A673 (cell line): ENCODE measurements at regions not wholly inside any gene's neighbourhood (a gene's known extent, or its start where the extent isn't known, plus 50 kb on each side); places are given as distances from the start of the nearest gene placed in this dataset.
A peak's percentile ranks its signal among the peaks of the same experiment; 100 is the strongest.

Experiments
- BruUV-seq: library from RNA; stranded (reverse); fragments of 400-500 nt; replicated peaks from 2 replicates; lab custom pipeline; 2021; lab: Mats Ljungman, UMichigan
- CTCF ChIA-PET: fragments of 300-600 bp; sonication (Branson Sonifier 250); formaldehyde crosslinking; loops from one replicate; lab custom pipeline; 2022; ENCODE audit warnings: antibody characterized with exemption; lab: Charles Lee
- POLR2A ChIA-PET: fragments of 300-600 bp; sonication (Branson Sonifier 250); formaldehyde crosslinking; loops from one replicate; lab custom pipeline; 2022; ENCODE audit warnings: antibody characterized with exemption; ENCODE audit not compliant: low non-redundant PET; lab: Charles Lee
- DNase-seq: peaks from one replicate; pipeline ENCODE4 v3.0.0-alpha.2; 2015; ENCODE audit warnings: low spot score
- H3K27ac ChIP-seq: fragments of 200-600 bp; sonication (generic); 2 replicates; pipeline ENCODE4 v1.5.1; 2016; ENCODE audit warnings: mixed run types, low read depth, mild to moderate bottlenecking, mixed read lengths, antibody characterized with exemption, low read length; ENCODE audit not compliant: poor library complexity, severe bottlenecking
- H3K27me3 ChIP-seq: fragments of 200-600 bp; sonication (generic); replicated peaks from 2 replicates; pipeline ENCODE4 v1.6.1; 2017; ENCODE audit warnings: mixed run types, low read depth, mild to moderate bottlenecking, mixed read lengths, antibody characterized with exemption, low read length; ENCODE audit not compliant: insufficient read depth, poor library complexity
- H3K36me3 ChIP-seq: fragments of 200-600 bp; sonication (generic); 2 replicates; pipeline ENCODE4 v1.6.1; 2016; ENCODE audit warnings: mixed run types, mild to moderate bottlenecking, mixed read lengths, antibody characterized with exemption, low read length; ENCODE audit not compliant: insufficient read depth, poor library complexity, severe bottlenecking
- H3K4me1 ChIP-seq: fragments of 200-600 bp; sonication (generic); 2 replicates; pipeline ENCODE4 v1.6.1; 2017; ENCODE audit warnings: mixed run types, mild to moderate bottlenecking, mixed read lengths, antibody characterized with exemption, low read length; ENCODE audit not compliant: insufficient read depth, poor library complexity, severe bottlenecking
- H3K4me3 ChIP-seq: fragments of 200-600 bp; sonication (generic); 2 replicates; pipeline ENCODE4 v1.5.1; 2016; ENCODE audit warnings: low read depth, mixed run types, mild to moderate bottlenecking, mixed read lengths, low read length; ENCODE audit not compliant: poor library complexity, severe bottlenecking
- H3K9me3 ChIP-seq: fragments of 200-600 bp; sonication (generic); 2 replicates; pipeline ENCODE4 v1.6.1; 2016; ENCODE audit warnings: mixed run types, low read depth, mild to moderate bottlenecking, mixed read lengths, antibody characterized with exemption, low read length; ENCODE audit not compliant: poor library complexity, severe bottlenecking
- CTCF ChIP-seq: fragments of 300-800, 200-600 bp; sonication (generic); conservative IDR thresholded peaks from 2 replicates; pipeline ENCODE4 v1.5.1; 2017; ENCODE audit warnings: low read depth, mild to moderate bottlenecking, antibody characterized with exemption, low read length, moderate library complexity, mixed read lengths
- EZH2 ChIP-seq: fragments of 200-600 bp; sonication (generic); IDR thresholded peaks from 2 replicates; pipeline ENCODE4 v1.6.1; 2017; ENCODE audit warnings: borderline replicate concordance, low read depth, mild to moderate bottlenecking, mixed read lengths, antibody characterized with exemption, low read length; ENCODE audit not compliant: poor library complexity, severe bottlenecking
- intact Hi-C: fragments of 100-400 bp; cut with micrococcal nuclease; formaldehyde crosslinking; loops from one replicate; pipeline ENCODE4 v1.10.0; 2022; ENCODE audit not compliant: unreplicated experiment

- H3K9me3 ChIP-seq: no peaks in the 10 kb centered on the region
- POLR2A ChIA-PET: interaction anchor here (0.7 kb wide), 1 partner anchor 340 kb away, joined by 3 read pairs; no protein-coding TSS in a partner anchor
- no peaks in the 10 kb centered on the region for H3K36me3 ChIP-seq
- DNase-seq: no peak
- no peak overlapping the region for H3K4me3 ChIP-seq
- CTCF ChIA-PET: interaction anchor here (0.6 to 1.5 kb wide), 4 partner anchors 98 to 481 kb away, joined by 3 to 7 read pairs (median 5); no protein-coding TSS in a partner anchor
- H3K4me1 ChIP-seq: peaks cover 4% of the 10 kb centered on the region
- no peak overlapping the region for H3K27ac ChIP-seq
- H3K27me3 ChIP-seq: no peaks in the 10 kb centered on the region
- intact Hi-C loops: loop anchor here (5.0 to 10.0 kb wide), 2 partner anchors 98 to 465 kb away; partner anchors contain the start of gene NOL4
- no peak for TF ChIP-seq CTCF
- no peak for TF ChIP-seq EZH2
- no TSS peak for BruUV-seq
These were observed 95.6 kb upstream of the NOL4 start for GRCh38 chr18:34320267-34320666.

DNA sequence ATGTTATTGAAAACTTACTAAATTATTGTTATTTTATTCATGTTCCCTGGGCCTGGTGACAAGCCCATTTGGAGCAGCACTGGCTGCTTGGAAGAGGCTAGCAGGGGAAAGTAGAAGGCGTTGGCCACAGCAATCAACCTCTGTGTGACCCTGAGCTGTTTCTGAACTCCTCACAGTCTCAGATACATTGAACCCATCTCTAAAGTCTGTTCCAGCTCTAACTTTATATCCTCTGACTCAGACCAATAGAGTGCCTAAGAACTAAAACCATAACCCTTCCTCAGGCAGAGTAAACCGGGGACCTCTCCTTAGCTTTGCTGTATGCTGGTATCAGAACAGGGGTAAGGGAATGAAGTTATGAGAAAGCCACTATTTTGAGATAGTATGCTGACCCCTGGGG is 96.4 kb upstream of the NOL4 start:
- peaks cover 4% of the 10 kb centered on the region for H3K4me1 ChIP-seq
- no peak overlapping the region for H3K27ac ChIP-seq
- ChIA-PET POLR2A (interaction anchor here (0.7 kb wide), 1 partner anchor 339 kb away, joined by 3 read pairs; no protein-coding TSS in a partner anchor), CTCF (interaction anchor here (0.6 to 1.5 kb wide), 3 partner anchors 98 to 200 kb away, joined by 5 to 7 read pairs (median 5); no protein-coding TSS in a partner anchor)
- no peaks in the 10 kb centered on the region for H3K36me3 ChIP-seq
- no peak overlapping the region for H3K4me3 ChIP-seq
- intact Hi-C loops: loop anchor here (5.0 to 10.0 kb wide), 2 partner anchors 99 to 464 kb away; partner anchors contain the start of gene NOL4
- TF ChIP-seq CTCF: no peak
- TF ChIP-seq EZH2: no peak
- H3K9me3 ChIP-seq: no peaks in the 10 kb centered on the region
- DNase-seq: no peak
- BruUV-seq: no TSS peak
- H3K27me3 ChIP-seq: no peaks in the 10 kb centered on the region

- CTCF ChIA-PET: interaction anchor here (1.2 to 1.3 kb wide), 2 partner anchors 200 to 484 kb away, joined by 3 to 11 read pairs; no protein-coding TSS in a partner anchor
- no TSS peak for BruUV-seq
- H3K9me3 ChIP-seq: no peaks in the 10 kb centered on the region
- TF ChIP-seq CTCF: peak; percentile 95
- no peak for TF ChIP-seq EZH2
- intact Hi-C loops: loop anchor here (1.0 to 10.0 kb wide), 5 partner anchors 100 to 571 kb away; partner anchors contain the start of gene NOL4
- H3K27ac ChIP-seq: no peak overlapping the region
- H3K4me1 ChIP-seq: peaks cover 4% of the 10 kb centered on the region
- no peaks in the 10 kb centered on the region for H3K27me3 ChIP-seq
- no peaks in the 10 kb centered on the region for H3K36me3 ChIP-seq
- POLR2A ChIA-PET: no interaction called here
- peak; percentile 87 for DNase-seq
- no peak overlapping the region for H3K4me3 ChIP-seq
These were observed 97.9 kb upstream of the NOL4 start for GRCh38 chr18:34322365-34323289.
